SJSA1 (cell line): ENCODE measurements at regions not wholly inside any gene's neighbourhood (a gene's known extent, or its start where the extent isn't known, plus 50 kb on each side); places are given as distances from the start of the nearest gene placed in this dataset.
"Not testable (repeated sequence)": the region's sequence is repeated elsewhere in the genome, so short reads cannot be mapped to it uniquely, and the experiment has no call there.

Experiments
- DNase-seq, 2 experiments: peaks; one replicate each; pipeline ENCODE4 v3.0.0-alpha.2; 2015 to 2020; ENCODE audit warnings: low spot score in 2 of 2, low read depth in 1 of 2
- H3K27ac ChIP-seq: fragments of 250-450 bp; sonication (Bioruptor Pico); 2 replicates; pipeline ENCODE4 v1.5.1; 2020; ENCODE audit warnings: mild to moderate bottlenecking, moderate library complexity
- H3K27me3 ChIP-seq: fragments of 250-450 bp; sonication (Bioruptor Pico); replicated peaks from 2 replicates; pipeline ENCODE4 v1.5.1; 2020; ENCODE audit warnings: mild to moderate bottlenecking, moderate library complexity
- H3K36me3 ChIP-seq: fragments of 250-450 bp; sonication (Bioruptor Pico); 2 replicates; pipeline ENCODE4 v1.5.1; 2020; ENCODE audit warnings: mild to moderate bottlenecking
- H3K4me1 ChIP-seq: fragments of 250-450 bp; sonication (Bioruptor Pico); replicated peaks from 2 replicates; pipeline ENCODE4 v1.6.1; 2021; ENCODE audit warnings: mild to moderate bottlenecking
- H3K4me3 ChIP-seq: fragments of 250-450 bp; sonication (Bioruptor Pico); 2 replicates; pipeline ENCODE4 v1.5.1; 2020; ENCODE audit warnings: mild to moderate bottlenecking
- H3K9me3 ChIP-seq: fragments of 250-450 bp; sonication (Bioruptor Pico); replicated peaks from 2 replicates; pipeline ENCODE4 v1.5.1; 2020; ENCODE audit warnings: mild to moderate bottlenecking

DNA sequence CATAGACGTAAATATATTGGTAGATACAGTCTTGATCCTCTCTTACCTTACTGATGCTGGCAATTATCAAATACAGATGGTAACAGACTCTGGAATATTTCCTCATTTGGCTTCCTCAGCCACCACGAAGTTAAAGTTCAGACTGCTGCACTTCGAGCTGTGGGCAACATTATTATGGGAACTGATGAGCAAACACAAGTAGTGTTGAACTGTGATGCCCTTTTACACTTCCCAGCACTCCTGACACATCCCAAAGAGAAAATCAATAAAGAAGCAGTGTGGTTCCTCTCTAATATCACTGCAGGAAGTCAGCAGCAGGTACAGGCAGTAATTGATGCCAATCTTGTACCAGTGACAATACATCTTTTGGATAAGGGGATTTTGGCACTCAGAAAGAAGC lies 162.7 kb upstream of the NT5E start:
- H3K27me3 ChIP-seq, result 0 out of 2 replicates have a peak, but pooled peaks cover 3% of the 10 kb centered on the region
- no peak overlapping the region for H3K4me3 ChIP-seq
- no peak for DNase-seq
- no peaks in the 10 kb centered on the region for H3K9me3 ChIP-seq
- H3K36me3 ChIP-seq, result no peaks in the 10 kb centered on the region
- no peak overlapping the region for H3K27ac ChIP-seq
- H3K4me1 ChIP-seq, result no peaks in the 10 kb centered on the region

DNA sequence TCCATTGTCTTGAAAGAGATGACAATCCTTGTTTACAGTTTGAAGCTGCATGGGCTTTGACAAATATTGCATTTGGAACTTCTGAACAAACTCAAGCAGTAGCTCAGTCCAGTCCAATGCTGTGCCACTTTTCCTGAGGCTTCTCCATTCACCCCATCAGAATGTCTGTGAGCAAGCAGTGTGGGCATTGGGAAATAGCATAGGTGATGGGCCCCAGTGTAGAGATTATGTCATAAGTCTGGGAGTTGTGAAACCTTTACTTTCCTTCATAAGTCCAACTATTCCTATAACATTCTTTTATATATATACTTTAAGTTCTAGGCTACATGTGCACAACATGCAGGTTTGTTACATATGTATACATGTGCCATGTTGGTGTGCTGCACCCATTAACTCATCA lies 163.4 kb upstream of the NT5E start:
- not testable (repeated sequence) for DNase-seq

GRCh38 chr6:85285934-85286333 lies 163.9 kb upstream of the NT5E start:
- no peak for DNase-seq
- no peaks in the 10 kb centered on the region for H3K36me3 ChIP-seq

More for the DNA sequence above, 163.4 kb upstream of the NT5E start:
- H3K9me3 ChIP-seq, H3K4me3 ChIP-seq, H3K4me1 ChIP-seq, H3K36me3 ChIP-seq, H3K27me3 ChIP-seq, H3K27ac ChIP-seq: not testable (repeated sequence)

GRCh38 chr6:85285114-85285513 lies 164.8 kb upstream of the NT5E start:
- Histone ChIP-seq H3K27me3 (0 out of 2 replicates have a peak, but pooled peaks cover 3% of the 10 kb centered on the region), H3K4me3 (no peak overlapping the region), H3K36me3 (no peaks in the 10 kb centered on the region), H3K9me3 (no peaks in the 10 kb centered on the region), H3K27ac (no peak overlapping the region), H3K4me1 (no peaks in the 10 kb centered on the region)
- no peak for DNase-seq

More at GRCh38 chr6:85285934-85286333, 163.9 kb upstream of the NT5E start:
- Histone ChIP-seq H3K27ac (no peak overlapping the region), H3K9me3 (no peaks in the 10 kb centered on the region), H3K4me1 (no peaks in the 10 kb centered on the region), H3K27me3 (0 out of 2 replicates have a peak, but pooled peaks cover 3% of the 10 kb centered on the region), H3K4me3 (no peak overlapping the region)

- 0 out of 2 replicates have a peak, but pooled peaks cover 3% of the 10 kb centered on the region for H3K27me3 ChIP-seq
- H3K4me3 ChIP-seq, result no peak overlapping the region
- no peaks in the 10 kb centered on the region for H3K36me3 ChIP-seq
- DNase-seq, result no peak
- no peaks in the 10 kb centered on the region for H3K9me3 ChIP-seq
- H3K27ac ChIP-seq, result no peak overlapping the region
- no peaks in the 10 kb centered on the region for H3K4me1 ChIP-seq
Observed at GRCh38 chr6:85283436-85283835, 166.4 kb upstream of the NT5E start.

DNA sequence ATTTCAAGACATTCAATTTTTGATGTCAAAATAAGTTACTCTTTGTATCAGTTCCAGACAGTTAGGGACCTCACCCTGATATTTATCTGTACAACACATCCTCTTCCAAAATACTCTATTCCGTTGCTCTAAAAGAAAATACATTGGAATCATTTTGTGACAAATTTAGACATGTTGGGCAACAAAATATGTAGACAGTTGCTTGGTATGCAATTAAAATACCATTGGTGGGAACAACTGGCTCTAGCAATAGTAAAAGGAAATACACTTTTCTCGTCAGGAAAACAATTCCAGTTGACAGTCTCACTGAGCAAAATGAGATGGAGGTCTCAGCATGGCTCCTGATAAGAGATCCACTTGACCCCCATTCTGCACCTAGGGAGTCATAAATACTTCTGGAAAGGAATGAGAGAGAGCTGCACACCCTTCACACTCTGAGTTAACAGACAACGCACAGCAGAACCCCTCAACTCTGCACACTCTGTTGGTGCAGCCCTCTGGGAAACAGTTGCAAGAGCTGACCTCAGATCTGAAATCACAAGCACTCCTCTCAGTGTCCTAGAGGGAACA lies 171.3 kb upstream of the NT5E start:
- H3K4me3 ChIP-seq, result no peak overlapping the region
- DNase-seq, result no peak
- no peaks in the 10 kb centered on the region for H3K9me3 ChIP-seq
- no peaks in the 10 kb centered on the region for H3K4me1 ChIP-seq
- H3K27me3 ChIP-seq, result no peaks in the 10 kb centered on the region
- no peak overlapping the region for H3K27ac ChIP-seq
- H3K36me3 ChIP-seq, result no peaks in the 10 kb centered on the region

- not testable (repeated sequence) for H3K27ac ChIP-seq, H3K4me1 ChIP-seq, H3K9me3 ChIP-seq, DNase-seq, H3K36me3 ChIP-seq, H3K27me3 ChIP-seq, H3K4me3 ChIP-seq
Observed at GRCh38 chr6:85276026-85276425, 173.9 kb upstream of the NT5E start.

DNA sequence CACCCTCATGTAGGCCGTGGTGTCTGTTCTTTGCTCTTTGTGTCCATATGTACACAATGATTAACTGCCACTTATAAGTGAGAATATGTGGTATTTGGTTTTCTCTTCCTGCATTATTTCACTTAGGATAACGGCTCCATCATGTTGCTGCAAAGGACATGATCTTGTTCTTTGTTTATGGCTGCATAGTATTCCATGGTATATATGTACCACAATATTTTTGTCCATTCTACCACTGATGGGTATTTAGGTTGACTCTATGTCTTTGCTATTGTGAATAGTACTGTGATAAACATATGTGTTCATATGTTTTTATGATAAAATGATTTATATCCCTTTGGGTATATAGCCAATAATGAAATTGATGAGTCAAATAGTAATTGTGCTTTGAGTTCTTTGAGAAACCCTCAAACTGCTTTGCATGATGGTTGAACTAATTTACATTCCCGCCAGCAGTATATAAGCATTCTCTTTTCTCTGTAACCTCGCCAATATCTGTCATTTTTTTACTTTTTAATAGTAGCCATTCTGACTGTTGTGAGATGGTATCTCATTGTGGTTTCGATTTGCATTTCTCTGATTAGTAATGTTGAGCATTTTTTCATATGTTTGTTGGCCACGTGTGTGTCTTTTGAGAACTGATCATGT lies 174.4 kb upstream of the NT5E start:
- Histone ChIP-seq H3K27me3 (no peaks in the 10 kb centered on the region), H3K9me3 (no peaks in the 10 kb centered on the region), H3K4me1 (0 out of 2 replicates have a peak, but pooled peaks cover 3% of the 10 kb centered on the region), H3K27ac (no peak overlapping the region), H3K36me3 (no peaks in the 10 kb centered on the region), H3K4me3 (no peak overlapping the region)
- DNase-seq, result no peak

GRCh38 chr6:85273870-85274269 lies 176.0 kb upstream of the NT5E start:
- H3K4me1 ChIP-seq, result 0 out of 2 replicates have a peak, but pooled peaks cover 3% of the 10 kb centered on the region
- no peaks in the 10 kb centered on the region; the same call in 1 of the 2 replicates for H3K9me3 ChIP-seq
- H3K36me3 ChIP-seq, result no peaks in the 10 kb centered on the region
- DNase-seq, result no peak
- no peaks in the 10 kb centered on the region for H3K27me3 ChIP-seq
- H3K4me3 ChIP-seq, result no peak overlapping the region
- no peak overlapping the region for H3K27ac ChIP-seq

- no peaks in the 10 kb centered on the region for H3K27me3 ChIP-seq
- 0 out of 2 replicates have a peak, but pooled peaks cover 3% of the 10 kb centered on the region for H3K4me1 ChIP-seq
- no peaks in the 10 kb centered on the region; the same call in 1 of the 2 replicates for H3K9me3 ChIP-seq
- no peaks in the 10 kb centered on the region for H3K36me3 ChIP-seq
- no peak overlapping the region for H3K4me3 ChIP-seq
- H3K27ac ChIP-seq, result no peak overlapping the region
- DNase-seq, result no peak
Observed at GRCh38 chr6:85273046-85273445, 176.8 kb upstream of the NT5E start.

GRCh38 chr6:85272592-85272991 lies 177.3 kb upstream of the NT5E start:
- no peak overlapping the region for H3K27ac ChIP-seq
- H3K9me3 ChIP-seq, result no peaks in the 10 kb centered on the region; the same call in 1 of the 2 replicates
- 0 out of 2 replicates have a peak, but pooled peaks cover 3% of the 10 kb centered on the region for H3K4me1 ChIP-seq
- DNase-seq, result no peak
- no peaks in the 10 kb centered on the region for H3K27me3 ChIP-seq
- no peaks in the 10 kb centered on the region for H3K36me3 ChIP-seq
- H3K4me3 ChIP-seq, result no peak overlapping the region

- H3K4me1 ChIP-seq, result no peaks in the 10 kb centered on the region
- H3K4me3 ChIP-seq, result no peak overlapping the region
- H3K36me3 ChIP-seq, result no peaks in the 10 kb centered on the region
- no peak for DNase-seq
- no peak overlapping the region for H3K27ac ChIP-seq
- no peaks in the 10 kb centered on the region for H3K9me3 ChIP-seq
- no peaks in the 10 kb centered on the region; the same call in 1 of the 2 replicates for H3K27me3 ChIP-seq
Observed at GRCh38 chr6:85262621-85263020, 187.3 kb upstream of the NT5E start.

GRCh38 chr6:85261271-85261670 lies 188.6 kb upstream of the NT5E start:
- Histone ChIP-seq H3K4me1 (no peaks in the 10 kb centered on the region), H3K27me3 (no peaks in the 10 kb centered on the region; the same call in 1 of the 2 replicates), H3K36me3 (no peaks in the 10 kb centered on the region), H3K27ac (no peak overlapping the region), H3K9me3 (no peaks in the 10 kb centered on the region), H3K4me3 (no peak overlapping the region)
- no peak for DNase-seq

GRCh38 chr6:85255661-85256060 lies 194.2 kb upstream of the NT5E start:
- peaks cover 5% of the 10 kb centered on the region; the same call in 1 of the 2 replicates for H3K9me3 ChIP-seq
- DNase-seq, result no peak
- no peaks in the 10 kb centered on the region for H3K4me1 ChIP-seq
- H3K36me3 ChIP-seq, result no peaks in the 10 kb centered on the region
- no peak overlapping the region for H3K27ac ChIP-seq
- H3K27me3 ChIP-seq, result no peaks in the 10 kb centered on the region; the same call in 1 of the 2 replicates
- no peak overlapping the region for H3K4me3 ChIP-seq
